ENCODE measurements at regions not wholly inside any gene's neighbourhood (a gene's known extent, or its start where the extent isn't known, plus 50 kb on each side); places are given as distances from the start of the nearest gene placed in this dataset.

DNA sequence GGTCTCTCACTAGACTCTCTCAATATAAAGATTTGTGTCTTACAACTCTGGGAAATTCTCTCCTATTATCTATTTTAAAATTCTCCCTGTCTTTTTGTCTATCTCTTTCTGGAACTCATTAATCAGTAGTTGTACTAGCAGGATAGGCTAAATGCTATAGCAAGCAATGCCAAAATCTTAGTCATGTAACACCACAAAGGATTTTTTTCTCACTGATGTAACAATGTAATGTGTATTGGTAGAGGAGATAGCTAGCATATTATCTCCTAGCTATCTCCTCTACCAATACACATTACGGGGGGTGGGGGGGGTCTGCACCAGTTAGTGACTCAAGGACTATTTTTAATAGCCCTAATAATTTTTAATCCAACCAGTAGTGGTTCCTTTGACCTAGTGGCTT, 225.4 kb downstream of the KLHL28 start (continued):
- TF ChIP-seq PITX1 (CRISPR knock-in tag; IDR thresholded peaks at IDR 0.05) (no peak), AGO2 (optimal IDR thresholded peaks at IDR 0.05; ENCODE audit: low read depth, low read length) (no peak), ZNF773 (CRISPR knock-in tag; IDR thresholded peaks at IDR 0.05; ENCODE audit: borderline replicate concordance) (no peak), ZSCAN25 (CRISPR knock-in tag; IDR thresholded peaks at IDR 0.05) (no peak), ZFP1 (CRISPR knock-in tag; IDR thresholded peaks at IDR 0.05) (no peak)
- TF ChIP-seq, protein P1, sequence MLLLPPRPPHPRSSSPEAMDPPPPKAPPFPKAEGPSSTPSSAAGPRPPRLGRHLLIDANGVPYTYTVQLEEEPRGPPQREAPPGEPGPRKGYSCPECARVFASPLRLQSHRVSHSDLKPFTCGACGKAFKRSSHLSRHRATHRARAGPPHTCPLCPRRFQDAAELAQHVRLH (CRISPR knock-in tag; IDR thresholded peaks at IDR 0.05; ENCODE audit: borderline replicate concordance, low read depth) = no peak
- TF ChIP-seq, protein P2, sequence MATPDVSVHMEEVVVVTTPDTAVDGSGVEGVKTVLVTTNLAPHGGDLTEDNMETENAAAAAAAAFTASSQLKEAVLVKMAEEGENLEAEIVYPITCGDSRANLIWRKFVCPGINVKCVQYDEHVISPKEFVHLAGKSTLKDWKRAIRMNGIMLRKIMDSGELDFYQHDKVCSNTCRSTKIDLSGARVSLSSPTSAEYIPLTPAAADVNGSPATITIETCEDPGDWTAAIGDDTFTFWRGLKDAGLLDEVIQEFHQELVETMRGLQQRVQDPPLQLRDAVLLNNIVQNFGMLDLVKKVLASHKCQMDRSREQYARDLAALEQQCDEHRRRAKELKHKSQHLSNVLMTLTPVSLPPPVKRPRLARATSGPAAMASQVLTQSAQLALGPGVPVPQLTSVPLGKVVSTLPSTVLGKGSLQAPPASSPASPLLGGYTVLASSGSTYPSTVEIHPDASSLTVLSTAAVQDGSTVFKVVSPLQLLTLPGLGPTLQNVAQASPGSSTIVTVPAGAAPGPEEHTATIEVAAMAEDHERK (CRISPR knock-in tag; IDR thresholded peaks at IDR 0.05; ENCODE audit: low read depth) = no peak
- TF ChIP-seq, protein P3, sequence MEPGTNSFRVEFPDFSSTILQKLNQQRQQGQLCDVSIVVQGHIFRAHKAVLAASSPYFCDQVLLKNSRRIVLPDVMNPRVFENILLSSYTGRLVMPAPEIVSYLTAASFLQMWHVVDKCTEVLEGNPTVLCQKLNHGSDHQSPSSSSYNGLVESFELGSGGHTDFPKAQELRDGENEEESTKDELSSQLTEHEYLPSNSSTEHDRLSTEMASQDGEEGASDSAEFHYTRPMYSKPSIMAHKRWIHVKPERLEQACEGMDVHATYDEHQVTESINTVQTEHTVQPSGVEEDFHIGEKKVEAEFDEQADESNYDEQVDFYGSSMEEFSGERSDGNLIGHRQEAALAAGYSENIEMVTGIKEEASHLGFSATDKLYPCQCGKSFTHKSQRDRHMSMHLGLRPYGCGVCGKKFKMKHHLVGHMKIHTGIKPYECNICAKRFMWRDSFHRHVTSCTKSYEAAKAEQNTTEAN (CRISPR knock-in tag; conservative IDR thresholded peaks at IDR 0.05) = no peak

DNA sequence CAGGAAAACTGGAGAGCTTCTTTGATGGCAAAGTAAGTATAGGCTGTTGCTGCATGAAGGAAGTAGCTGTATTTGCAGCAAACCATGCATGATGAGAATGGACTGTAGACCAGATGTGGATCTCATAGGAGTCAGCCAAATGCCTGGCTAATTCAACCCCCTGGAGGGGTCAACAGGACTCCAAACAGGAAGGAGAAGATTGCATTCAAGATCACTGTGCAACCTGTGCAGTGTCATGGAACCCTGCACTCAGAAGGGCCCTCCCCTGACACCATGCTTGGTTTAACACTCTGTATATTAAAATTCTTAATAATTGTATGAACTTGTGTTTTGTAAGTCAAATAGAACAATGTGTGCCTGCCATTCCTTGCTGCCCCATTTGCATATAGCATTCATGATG, 225.1 kb upstream of the FSCB start:
- no peaks in the 10 kb centered on the region for H3K27me3 ChIP-seq (ENCODE audit: control insufficient read depth in 1 of 2, insufficient read depth in 2 of 2, low read length in 2 of 2)
- no peak overlapping the region for H2AFZ ChIP-seq (ENCODE audit: low read length)
- BruUV-seq (replicated peaks) = no TSS peak
- ATAC-seq = no peak
- ChIA-PET POLR2A (no interaction called here), CTCF (ENCODE audit: low intra/inter-chr PET ratio, low total read pairs) (no interaction called here)
- no peak for TF ChIP-seq ZNF614 (CRISPR knock-in tag; IDR thresholded peaks at IDR 0.05; ENCODE audit: borderline replicate concordance)
- H4K20me1 ChIP-seq (ENCODE audit: insufficient read depth, low read length) = no peaks in the 10 kb centered on the region
- no peaks in the 10 kb centered on the region for H3K9me3 ChIP-seq (ENCODE audit: low read length)
- no peak overlapping the region for H3K4me3 ChIP-seq (replicated peaks in 1 of 3; ENCODE audit: insufficient read depth in 1 of 3, low read depth in 2 of 3, low read length in 3 of 3)
- H3K36me3 ChIP-seq (replicated peaks in 1 of 2; ENCODE audit: control insufficient read depth in 1 of 2, insufficient read depth in 2 of 2, low read length in 2 of 2) = no peaks in the 10 kb centered on the region
- no peaks in the 10 kb centered on the region for H3K79me2 ChIP-seq (ENCODE audit: insufficient read depth, low read length)
- in situ Hi-C loops (cut with HindIII; ENCODE audit: extremely low pct_ligation_motif_present, low pct_unique_long_range_greater_than_20kb) = no loop called here
- no peak overlapping the region for H3K9ac ChIP-seq (ENCODE audit: insufficient read depth, low read depth, low read length)
- H3K27ac ChIP-seq (ENCODE audit: extremely low read length, insufficient read depth, low read length) = no peak overlapping the region
- no peak for FAIRE-seq
- no peak for DNase-seq (ENCODE audit: low spot score)
- no peak overlapping the region for H3K4me2 ChIP-seq (ENCODE audit: low read depth, low read length)
- intact Hi-C loops (cut with micrococcal nuclease; ENCODE audit: unreplicated experiment) = no loop called here
- H3K4me1 ChIP-seq (ENCODE audit: insufficient read depth, low read length) = no peaks in the 10 kb centered on the region

All from HepG2 (cell line).